ENCODE measurements at regions not wholly inside any gene's neighbourhood (a gene's known extent, or its start where the extent isn't known, plus 50 kb on each side); places are given as distances from the start of the nearest gene placed in this dataset.

GRCh38 chr16:16578701-16579100, 199.8 kb downstream of the NPIPA7 start:
- H4K5ac ChIP-seq (ENCODE audit: insufficient read length, low read depth, low read length): no peak overlapping the region
- H3K27ac ChIP-seq (ENCODE audit: low read depth, low read length): no peak overlapping the region
- H2BK15ac ChIP-seq (ENCODE audit: low read length): no peak overlapping the region
- H4K8ac ChIP-seq (ENCODE audit: extremely low read depth, insufficient read depth, low read length): no peak overlapping the region
- TF ChIP-seq CREB1 (IDR thresholded peaks at IDR 0.05): no peak
- no peak for TF ChIP-seq RNF2 (IDR thresholded peaks at IDR 0.05; ENCODE audit: borderline replicate concordance, low read depth, low read length, missing control alignments, poor library complexity, severe bottlenecking)
- no peak for TF ChIP-seq HDAC6 (IDR thresholded peaks at IDR 0.05; ENCODE audit: low read depth, low read length)
- no peak for TF ChIP-seq RBBP5 (IDR thresholded peaks at IDR 0.05; ENCODE audit: borderline replicate concordance, low read depth, low read length)
- no peak for TF ChIP-seq TAF1 (IDR thresholded peaks at IDR 0.05; ENCODE audit: low read depth, low read length)
- no peak for TF ChIP-seq ASH2L (IDR thresholded peaks at IDR 0.05; ENCODE audit: low read length)
- TF ChIP-seq, protein P1, sequence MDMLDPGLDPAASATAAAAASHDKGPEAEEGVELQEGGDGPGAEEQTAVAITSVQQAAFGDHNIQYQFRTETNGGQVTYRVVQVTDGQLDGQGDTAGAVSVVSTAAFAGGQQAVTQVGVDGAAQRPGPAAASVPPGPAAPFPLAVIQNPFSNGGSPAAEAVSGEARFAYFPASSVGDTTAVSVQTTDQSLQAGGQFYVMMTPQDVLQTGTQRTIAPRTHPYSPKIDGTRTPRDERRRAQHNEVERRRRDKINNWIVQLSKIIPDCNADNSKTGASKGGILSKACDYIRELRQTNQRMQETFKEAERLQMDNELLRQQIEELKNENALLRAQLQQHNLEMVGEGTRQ (IDR thresholded peaks at IDR 0.05; ENCODE audit: low read length): no peak
- no peak for TF ChIP-seq JUND (IDR thresholded peaks at IDR 0.05; ENCODE audit: low read length)
- no peak for TF ChIP-seq PHF8 (conservative IDR thresholded peaks at IDR 0.05; ENCODE audit: low read depth, low read length)
- no peak for TF ChIP-seq SP2 (IDR thresholded peaks at IDR 0.05; ENCODE audit: low read length)
- TF ChIP-seq, protein P2, sequence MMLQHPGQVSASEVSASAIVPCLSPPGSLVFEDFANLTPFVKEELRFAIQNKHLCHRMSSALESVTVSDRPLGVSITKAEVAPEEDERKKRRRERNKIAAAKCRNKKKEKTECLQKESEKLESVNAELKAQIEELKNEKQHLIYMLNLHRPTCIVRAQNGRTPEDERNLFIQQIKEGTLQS (IDR thresholded peaks at IDR 0.05; ENCODE audit: insufficient read depth, low read depth, low read length): no peak
- TF ChIP-seq POU5F1 (IDR thresholded peaks at IDR 0.05; ENCODE audit: low read depth, low read length): no peak
- H3K27me3 ChIP-seq (replicated peaks in 1 of 4; ENCODE audit: control insufficient read depth in 3 of 4, extremely low read depth in 1 of 4, insufficient read depth in 3 of 4, low read length in 3 of 4): no peaks in the 10 kb centered on the region
- H2AK5ac ChIP-seq (ENCODE audit: low read depth, low read length): no peak overlapping the region
- WGBS, 2 experiments (ENCODE audit: extremely low coverage in 1 of 2, insufficient coverage in 1 of 2, insufficient read length in 1 of 2, insufficient replicate concordance in 2 of 2, low coverage in 1 of 2, low lambda C conversion rate in 2 of 2, missing lambda C conversion rate in 1 of 2): 92% methylated on average over 5 of the region's 5 CpGs; no CpG with 5 or more reads in 1 of the 2 experiments
- no peak overlapping the region for H2BK120ac ChIP-seq (replicated peaks; ENCODE audit: low read depth, low read length)
- H3K4me3 ChIP-seq (ENCODE audit: extremely low read depth in 1 of 4, insufficient read depth in 2 of 4, low read depth in 3 of 4, low read length in 4 of 4): no peak overlapping the region
- no peaks in the 10 kb centered on the region for H3K4me1 ChIP-seq (replicated peaks in 1 of 4; ENCODE audit: control insufficient read depth in 3 of 4, insufficient read depth in 4 of 4, low read length in 3 of 4)
- H2BK20ac ChIP-seq (ENCODE audit: low read length): no peak overlapping the region
- no peaks in the 10 kb centered on the region for H4K20me1 ChIP-seq (replicated peaks in 1 of 2; ENCODE audit: control insufficient read depth in 1 of 2, insufficient read depth in 2 of 2, low read length in 2 of 2)
- H3K4me2 ChIP-seq (ENCODE audit: insufficient read depth in 1 of 2, low read depth in 2 of 2, low read length in 2 of 2): no peak overlapping the region
- no peaks in the 10 kb centered on the region for H3K23me2 ChIP-seq (ENCODE audit: low read depth, low read length)
- no peaks in the 10 kb centered on the region; a peak in 1 of 4 replicates for H3K9me3 ChIP-seq (ENCODE audit: insufficient read depth in 2 of 2, low read depth in 1 of 2, low read length in 1 of 2)
- H3K4ac ChIP-seq (replicated peaks; ENCODE audit: insufficient read length, low read depth, low read length): no peak overlapping the region
- no peaks in the 10 kb centered on the region for H3K36me3 ChIP-seq (ENCODE audit: control insufficient read depth in 2 of 4, insufficient read depth in 4 of 4, low read length in 3 of 4)
- H3K14ac ChIP-seq (ENCODE audit: insufficient read length): no peak overlapping the region
- ChIA-PET POLR2A (ENCODE audit: partially characterized antibody) (no interaction called here), CTCF (ENCODE audit: partially characterized antibody) (no interaction called here)
- no peak overlapping the region for H3K9ac ChIP-seq (replicated peaks in 1 of 4; ENCODE audit: extremely low read depth in 1 of 4, low read depth in 3 of 4, low read length in 3 of 4)
- no peak overlapping the region for H2BK5ac ChIP-seq (ENCODE audit: low read depth, low read length)
- H3K18ac ChIP-seq (ENCODE audit: extremely low read depth, low read length): no peak overlapping the region
- H3K79me1 ChIP-seq (ENCODE audit: low read depth, low read length): no peaks in the 10 kb centered on the region
- DNase-seq (ENCODE audit: low read depth in 1 of 2, low spot score in 2 of 2) (no peak), FAIRE-seq (no peak)
- no peaks in the 10 kb centered on the region for H3K79me2 ChIP-seq (ENCODE audit: control insufficient read depth in 1 of 2, insufficient read depth in 2 of 2, low read length in 2 of 2)
- no peak overlapping the region for H3K56ac ChIP-seq (replicated peaks; ENCODE audit: insufficient read length, low read depth, low read length)
- H3K23ac ChIP-seq (ENCODE audit: insufficient read length): no peak overlapping the region
- no peak overlapping the region for H2AFZ ChIP-seq (ENCODE audit: low read length)
- H4K91ac ChIP-seq (replicated peaks; ENCODE audit: insufficient read length, low read length): no peak overlapping the region
- no peak overlapping the region for H2BK12ac ChIP-seq (ENCODE audit: low read depth, low read length)

Measured in H1 (cell line).